Erythroblast (primary cell): ENCODE measurements at regions not wholly inside any gene's neighbourhood (a gene's known extent, or its start where the extent isn't known, plus 50 kb on each side); places are given as distances from the start of the nearest gene placed in this dataset.
"Not testable (repeated sequence)": the region's sequence is repeated elsewhere in the genome, so short reads cannot be mapped to it uniquely, and the experiment has no call there.

ENCODE experiments used
- GATA1 ChIP-seq: IDR thresholded peaks from 2 replicates; pipeline ENCODE4 v1.6.1; 2011; ENCODE audit warnings: low read depth, mild to moderate bottlenecking, control low read depth, low read length, moderate library complexity
- POLR2A ChIP-seq: IDR thresholded peaks from 2 replicates; pipeline ENCODE4 v1.6.1; 2011; ENCODE audit warnings: mild to moderate bottlenecking, low read length

GRCh38 chr4:188740172-188740571 lies 600.9 kb downstream of the TRIML1 start:
- not testable (repeated sequence) for TF ChIP-seq POLR2A, GATA1
